GM13977 (cell line): ENCODE measurements at regions not wholly inside any gene's neighbourhood (a gene's known extent, or its start where the extent isn't known, plus 50 kb on each side); places are given as distances from the start of the nearest gene placed in this dataset.
"Not testable (repeated sequence)": the region's sequence is repeated elsewhere in the genome, so short reads cannot be mapped to it uniquely, and the experiment has no call there.

Experiments used
- DNase-seq: peaks from one replicate; pipeline ENCODE4 v3.0.0; 2012; ENCODE audit warnings: low spot score
- in situ Hi-C: fragments of 300-500 bp; cut with MboI; formaldehyde crosslinking; loops from one replicate; pipeline ENCODE4 v1.12.0; 2022; ENCODE audit warnings: low sequenced_read_pairs, low pct_unique_long_range_greater_than_20kb, mixed read lengths, inconsistent platforms; ENCODE audit not compliant: unreplicated experiment
- TF ChIP-seq, protein P1 (sequence below): IDR thresholded peaks from 2 replicates; pipeline ENCODE4 v1.5.1; 2012; ENCODE audit warnings: mild to moderate bottlenecking, control low read depth; ENCODE audit not compliant: insufficient read depth; ENCODE audit errors: extremely low read depth, missing control alignments

DNA sequence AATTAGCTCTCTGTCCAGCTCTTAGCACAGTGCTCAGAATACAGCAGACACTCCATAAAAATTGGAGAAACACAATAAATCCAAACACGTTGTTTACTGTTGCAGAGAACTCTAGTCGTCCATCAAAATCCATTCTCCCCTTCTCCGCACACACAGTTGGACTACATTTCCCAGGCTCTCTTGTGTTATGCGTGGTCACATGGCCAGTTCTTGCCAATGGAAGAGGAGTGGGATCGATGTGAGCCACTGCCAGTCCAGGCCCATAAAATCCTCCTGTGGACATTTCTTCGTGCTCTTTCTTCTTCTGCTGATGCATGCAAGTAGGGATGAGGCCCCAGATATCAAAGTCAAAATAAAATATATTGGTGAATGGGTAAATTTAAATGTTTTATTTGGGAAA, 114.3 kb upstream of the FMN2 start:
- in situ Hi-C loops = no loop called here
- no peak for DNase-seq

DNA sequence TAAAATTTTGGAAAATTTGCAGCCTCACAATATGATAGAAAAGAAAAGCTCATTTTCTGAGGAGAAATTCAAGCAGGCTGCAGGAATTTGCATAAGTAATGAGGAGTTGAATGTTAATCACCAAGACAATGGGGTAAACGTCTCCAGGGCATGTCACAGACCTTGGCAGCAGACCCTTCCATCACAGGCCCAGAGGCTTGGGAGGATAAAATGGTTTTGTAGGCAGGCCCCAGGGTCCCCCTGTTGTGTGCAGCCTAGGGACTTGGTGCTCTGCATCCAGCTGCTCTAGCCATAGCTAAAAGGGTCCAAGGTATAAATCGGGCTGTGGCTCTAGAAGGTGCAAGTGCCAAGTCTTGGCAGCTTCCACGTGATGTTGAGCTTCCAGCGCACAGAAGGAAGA, 112.2 kb upstream of the FMN2 start:
- in situ Hi-C loops = no loop called here
- DNase-seq = no peak

More for the DNA sequence above, 114.3 kb upstream of the FMN2 start:
- TF ChIP-seq, protein P1, sequence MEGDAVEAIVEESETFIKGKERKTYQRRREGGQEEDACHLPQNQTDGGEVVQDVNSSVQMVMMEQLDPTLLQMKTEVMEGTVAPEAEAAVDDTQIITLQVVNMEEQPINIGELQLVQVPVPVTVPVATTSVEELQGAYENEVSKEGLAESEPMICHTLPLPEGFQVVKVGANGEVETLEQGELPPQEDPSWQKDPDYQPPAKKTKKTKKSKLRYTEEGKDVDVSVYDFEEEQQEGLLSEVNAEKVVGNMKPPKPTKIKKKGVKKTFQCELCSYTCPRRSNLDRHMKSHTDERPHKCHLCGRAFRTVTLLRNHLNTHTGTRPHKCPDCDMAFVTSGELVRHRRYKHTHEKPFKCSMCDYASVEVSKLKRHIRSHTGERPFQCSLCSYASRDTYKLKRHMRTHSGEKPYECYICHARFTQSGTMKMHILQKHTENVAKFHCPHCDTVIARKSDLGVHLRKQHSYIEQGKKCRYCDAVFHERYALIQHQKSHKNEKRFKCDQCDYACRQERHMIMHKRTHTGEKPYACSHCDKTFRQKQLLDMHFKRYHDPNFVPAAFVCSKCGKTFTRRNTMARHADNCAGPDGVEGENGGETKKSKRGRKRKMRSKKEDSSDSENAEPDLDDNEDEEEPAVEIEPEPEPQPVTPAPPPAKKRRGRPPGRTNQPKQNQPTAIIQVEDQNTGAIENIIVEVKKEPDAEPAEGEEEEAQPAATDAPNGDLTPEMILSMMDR = no peak

DNA sequence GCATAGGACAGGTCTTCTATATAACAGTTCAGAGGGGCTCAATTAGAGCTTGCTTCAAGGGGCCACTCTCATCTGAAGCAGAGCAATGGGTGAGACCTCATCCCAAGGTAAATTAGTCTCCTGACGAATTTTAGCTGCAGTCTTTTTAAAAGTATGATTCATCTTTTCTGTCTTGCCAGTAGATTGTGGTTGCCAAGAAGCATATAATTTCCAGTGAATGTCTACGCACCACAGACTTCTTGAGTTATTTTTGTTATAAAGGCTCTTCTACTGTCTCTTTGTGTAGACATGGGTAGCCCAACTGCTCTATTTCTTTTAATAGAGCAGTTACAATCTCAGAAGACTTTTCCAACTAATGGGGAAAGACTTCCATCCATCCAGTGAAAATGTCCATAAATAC, 108.9 kb upstream of the FMN2 start:
- in situ Hi-C loops = no loop called here
- TF ChIP-seq, protein P1 = no peak
- no peak for DNase-seq

More for the DNA sequence above, 112.2 kb upstream of the FMN2 start:
- TF ChIP-seq, protein P1 = no peak

DNA sequence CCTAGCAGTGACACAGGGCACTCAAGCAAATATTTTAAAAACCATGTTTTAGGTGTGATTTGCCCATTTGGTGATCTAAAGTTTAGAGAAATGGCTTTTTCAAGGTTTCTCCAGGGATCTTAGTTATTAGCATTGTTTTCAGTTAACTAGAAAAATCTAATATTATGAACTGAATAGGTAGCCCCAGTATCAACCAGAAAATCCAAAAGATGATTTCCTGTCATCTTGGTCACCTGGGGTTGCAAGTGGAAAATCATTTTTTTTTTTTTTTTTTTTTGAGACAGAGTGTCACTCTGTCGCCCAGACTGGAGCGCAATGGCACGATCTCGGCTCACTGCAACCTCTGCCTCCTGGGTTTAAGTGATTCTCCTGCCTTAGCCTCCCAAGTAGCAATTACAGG, 106.6 kb upstream of the FMN2 start:
- in situ Hi-C loops = no loop called here
- DNase-seq = no peak
- TF ChIP-seq, protein P1 = no peak

DNA sequence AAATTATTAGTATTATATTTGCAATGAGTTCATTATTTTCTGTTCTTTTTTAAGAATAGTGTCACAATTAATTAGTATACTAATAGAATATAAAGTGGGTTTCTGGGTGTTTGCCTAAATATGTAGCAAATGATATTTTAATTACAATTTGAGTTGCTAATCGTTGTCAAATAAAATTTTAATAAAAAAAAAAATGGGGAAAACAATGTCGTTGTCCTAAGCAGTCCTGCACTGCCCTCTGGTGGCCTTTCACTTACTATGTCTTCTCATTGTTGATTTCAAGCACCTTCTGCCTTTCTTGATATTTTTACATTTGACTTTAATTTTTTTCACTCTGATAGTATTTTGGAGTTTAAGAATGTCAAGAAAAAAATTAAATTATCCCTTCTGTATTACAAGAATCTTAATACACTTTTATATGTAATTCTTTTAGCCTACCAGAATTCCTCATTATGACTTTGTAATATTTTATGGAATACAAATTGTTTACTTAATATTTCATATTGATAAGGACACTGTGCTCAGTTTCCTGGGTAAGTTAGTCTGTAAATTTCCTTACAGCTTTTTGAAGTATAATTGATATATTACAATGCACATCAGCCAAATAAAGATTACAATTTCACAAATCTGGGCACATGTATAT, 104.5 kb upstream of the FMN2 start:
- in situ Hi-C loops = no loop called here
- no peak for DNase-seq
- TF ChIP-seq, protein P1 = peak; percentile 54

DNA sequence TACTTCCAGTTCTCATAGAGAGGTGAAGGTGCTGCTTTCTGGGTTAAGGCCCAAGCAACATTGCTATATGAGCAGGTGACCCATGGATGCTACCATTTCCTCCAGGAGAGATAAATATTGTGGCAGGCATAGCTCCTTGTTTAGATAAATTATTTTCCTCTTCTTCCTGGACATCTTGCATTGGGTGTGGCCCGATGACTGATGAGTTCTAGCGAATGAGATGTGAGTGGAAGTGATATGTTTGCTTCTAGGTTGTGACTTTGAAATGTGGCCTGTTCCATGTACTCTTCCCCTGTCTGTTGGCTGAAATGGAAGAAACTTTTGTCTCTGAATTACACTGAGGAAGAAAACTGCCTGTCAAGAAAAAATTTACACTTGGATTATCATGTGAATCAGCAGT, 101.7 kb upstream of the FMN2 start:
- TF ChIP-seq, protein P1 = no peak
- in situ Hi-C loops = no loop called here
- no peak for DNase-seq

DNA sequence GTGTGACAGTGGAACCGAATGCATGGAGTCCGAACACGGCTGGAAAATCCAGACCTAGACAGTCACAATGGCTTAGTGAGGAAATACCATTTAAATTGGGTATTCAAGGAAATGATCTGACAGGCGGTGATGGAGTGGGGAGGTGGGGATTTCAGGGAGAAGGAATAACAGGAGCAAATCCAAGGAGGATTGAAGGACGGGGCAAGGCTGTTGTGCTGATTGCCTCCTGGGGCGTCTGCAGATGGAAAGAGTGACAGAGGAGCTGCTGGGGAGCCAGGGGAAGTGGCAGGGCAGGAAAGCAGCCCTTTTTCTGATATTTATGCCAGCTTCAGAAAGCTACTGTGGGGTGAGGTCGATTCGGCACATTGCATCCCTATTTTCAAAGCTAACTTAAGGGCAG, 99.1 kb upstream of the FMN2 start:
- DNase-seq, in situ Hi-C loops: not testable (repeated sequence)
